GM23338 (cell line): ENCODE measurements at regions not wholly inside any gene's neighbourhood (a gene's known extent, or its start where the extent isn't known, plus 50 kb on each side); places are given as distances from the start of the nearest gene placed in this dataset.

Experiments
- ATAC-seq: fragments of 200-7000 bp; cut with Tn5 transposase; 3 replicates; pipeline ENCODE4 v1.9.1; 2020
- DNase-seq: peaks from one replicate; pipeline ENCODE4 v3.0.0-alpha.2; 2015; ENCODE audit warnings: low spot score
- H2AFZ ChIP-seq: fragments of 200-600 bp; sonication (generic); 2 replicates; pipeline ENCODE4 v1.8.0; 2016; ENCODE audit warnings: antibody characterized with exemption, mild to moderate bottlenecking, moderate library complexity
- H3F3A ChIP-seq: fragments of 200-600 bp; sonication (generic); replicated peaks from 2 replicates; pipeline ENCODE4 v1.8.0; 2017; ENCODE audit warnings: antibody characterized with exemption, mixed run types, low read depth
- H3K27ac ChIP-seq: fragments of 200-600 bp; sonication (generic); 2 replicates; pipeline ENCODE4 v1.6.1; 2016; ENCODE audit warnings: low read depth
- H3K27me3 ChIP-seq: fragments of 200-600 bp; sonication (generic); 2 replicates; pipeline ENCODE4 v1.8.0; 2016; ENCODE audit warnings: mild to moderate bottlenecking, mixed run types, moderate library complexity; ENCODE audit not compliant: insufficient read depth
- H3K36me3 ChIP-seq: fragments of 200-600 bp; sonication (generic); 2 replicates; pipeline ENCODE4 v1.8.0; 2016; ENCODE audit warnings: mild to moderate bottlenecking; ENCODE audit not compliant: insufficient read depth
- H3K4me1 ChIP-seq: fragments of 200-600 bp; sonication (generic); 2 replicates; pipeline ENCODE4 v1.8.0; 2016; ENCODE audit warnings: mild to moderate bottlenecking, moderate library complexity; ENCODE audit not compliant: insufficient read depth
- H3K4me2 ChIP-seq: fragments of 200-600 bp; sonication (generic); 2 replicates; pipeline ENCODE4 v1.7.1; 2017; ENCODE audit warnings: mixed run types
- H3K4me3 ChIP-seq: fragments of 200-600 bp; sonication (generic); 2 replicates; pipeline ENCODE4 v1.6.1; 2016; ENCODE audit warnings: mixed run types
- H3K79me2 ChIP-seq: fragments of 200-600 bp; sonication (generic); replicated peaks from 2 replicates; pipeline ENCODE4 v1.8.0; 2017; ENCODE audit warnings: mild to moderate bottlenecking; ENCODE audit not compliant: insufficient read depth
- H3K9me2 ChIP-seq: fragments of 200-600 bp; sonication (generic); 2 replicates; pipeline ENCODE4 v1.8.0; 2017; ENCODE audit not compliant: insufficient read depth
- H4K20me1 ChIP-seq: fragments of 200-600 bp; sonication (generic); replicated peaks from 2 replicates; pipeline ENCODE4 v1.8.0; 2017; ENCODE audit warnings: mild to moderate bottlenecking; ENCODE audit not compliant: insufficient read depth
- H3K27ac Mint-ChIP-seq: 2 replicates; pipeline ENCODE4 v1.8.0; 2020; ENCODE audit warnings: inconsistent platforms, mild to moderate bottlenecking, moderate library complexity, mixed read lengths
- H3K27me3 Mint-ChIP-seq: 3 replicates; pipeline ENCODE4 v1.8.0; 2022; ENCODE audit warnings: low read depth, mild to moderate bottlenecking, moderate library complexity, mixed read lengths, inconsistent platforms; ENCODE audit not compliant: insufficient read depth, poor library complexity
- H3K36me3 Mint-ChIP-seq: 3 replicates; pipeline ENCODE4 v1.8.0; 2021; ENCODE audit warnings: low read depth, mild to moderate bottlenecking, inconsistent platforms, moderate library complexity, mixed read lengths
- H3K4me1 Mint-ChIP-seq: 3 replicates; pipeline ENCODE4 v1.8.0; 2020; ENCODE audit warnings: mild to moderate bottlenecking, inconsistent platforms, mixed read lengths
- H3K4me3 Mint-ChIP-seq: 3 replicates; pipeline ENCODE4 v1.8.0; 2021; ENCODE audit warnings: moderate library complexity, mild to moderate bottlenecking, inconsistent platforms, mixed read lengths
- H3K9me3 Mint-ChIP-seq: 3 replicates; pipeline ENCODE4 v1.8.0; 2020; ENCODE audit warnings: moderate library complexity, mild to moderate bottlenecking, inconsistent platforms, mixed read lengths
- CREB1 ChIP-seq: fragments of 250-450 bp; sonication (Bioruptor Pico); IDR thresholded peaks from 2 replicates; pipeline ENCODE4 v1.5.0; 2020; ENCODE audit warnings: low read depth, mild to moderate bottlenecking, moderate library complexity
- EZH2 ChIP-seq: fragments of 200-600 bp; sonication (generic); IDR thresholded peaks from one replicate; pipeline ENCODE4 v1.8.0; 2017; ENCODE audit warnings: antibody characterized with exemption, mild to moderate bottlenecking, low read depth; ENCODE audit not compliant: unreplicated experiment
- EZH2phosphoT487 ChIP-seq: fragments of 200-600 bp; sonication (generic); IDR thresholded peaks from one replicate; pipeline ENCODE4 v1.8.1; 2018; ENCODE audit warnings: antibody characterized with exemption; ENCODE audit not compliant: unreplicated experiment
- JUNB ChIP-seq: IDR thresholded peaks from one replicate; pipeline ENCODE4 v1.6.1; 2016; ENCODE audit warnings: antibody characterized with exemption; ENCODE audit not compliant: unreplicated experiment
- NANOG ChIP-seq: IDR thresholded peaks from 2 replicates; pipeline ENCODE4 v1.6.1; 2016; ENCODE audit warnings: antibody characterized with exemption, borderline replicate concordance
- POLR2AphosphoS5 ChIP-seq: IDR thresholded peaks from 2 replicates; pipeline ENCODE4 v1.6.1; 2016; ENCODE audit warnings: antibody characterized with exemption, low read depth
- STAT1 ChIP-seq: IDR thresholded peaks from one replicate; pipeline ENCODE4 v1.6.1; 2016; ENCODE audit warnings: antibody characterized with exemption; ENCODE audit not compliant: unreplicated experiment
- ZNF114 ChIP-seq: fragments of 250-450 bp; sonication (Bioruptor Pico); IDR thresholded peaks from 2 replicates; pipeline ENCODE4 v1.5.0; 2020; ENCODE audit warnings: mild to moderate bottlenecking, moderate library complexity
- ZNF331 ChIP-seq: fragments of 250-450 bp; sonication (Bioruptor Pico); IDR thresholded peaks from 2 replicates; pipeline ENCODE4 v1.5.0; 2020; ENCODE audit warnings: low read depth, mild to moderate bottlenecking, moderate library complexity
- ZNF462 ChIP-seq: fragments of 250-450 bp; sonication (Bioruptor Pico); IDR thresholded peaks from 2 replicates; pipeline ENCODE4 v1.5.0; 2020; ENCODE audit warnings: mild to moderate bottlenecking, moderate library complexity
- TF ChIP-seq, protein P1 (sequence below), 2 experiments: fragments of 200-600 bp in 1 of 2; sonication (generic) in 1 of 2; conservative IDR thresholded peaks; 2 replicates each; pipeline versions ENCODE4 v1.5.1 to v1.6.1; 2016 to 2017; ENCODE audit warnings: antibody characterized with exemption in 2 of 2, low read depth in 2 of 2, mild to moderate bottlenecking in 2 of 2, moderate library complexity in 1 of 2
- TF ChIP-seq, protein P2 (sequence below): IDR thresholded peaks from 2 replicates; pipeline ENCODE4 v1.6.1; 2016; ENCODE audit warnings: antibody characterized with exemption
- TF ChIP-seq, protein P3 (sequence below): IDR thresholded peaks from one replicate; pipeline ENCODE4 v1.6.1; 2018; ENCODE audit warnings: antibody characterized with exemption; ENCODE audit not compliant: unreplicated experiment

- H3K27ac Mint-ChIP-seq: peak overlapping the region; percentile 61; the same call in 1 of the 2 replicates
- Histone ChIP-seq H3K9me2 (peaks cover 4% of the 10 kb centered on the region; the same call in 1 of the 2 replicates), H3K4me3 (no peak overlapping the region), H4K20me1 (no peaks in the 10 kb centered on the region), H3K36me3 (no peaks in the 10 kb centered on the region), H3K27me3 (no peaks in the 10 kb centered on the region), H2AFZ (no peak overlapping the region), H3F3A (no peaks in the 10 kb centered on the region), H3K27ac (no peak overlapping the region), H3K4me2 (no peak overlapping the region), H3K79me2 (no peaks in the 10 kb centered on the region), H3K4me1 (peaks cover 12% of the 10 kb centered on the region; the same call in 1 of the 2 replicates)
- H3K4me1 Mint-ChIP-seq: peaks cover 10% of the 10 kb centered on the region
- TF ChIP-seq, protein P1, sequence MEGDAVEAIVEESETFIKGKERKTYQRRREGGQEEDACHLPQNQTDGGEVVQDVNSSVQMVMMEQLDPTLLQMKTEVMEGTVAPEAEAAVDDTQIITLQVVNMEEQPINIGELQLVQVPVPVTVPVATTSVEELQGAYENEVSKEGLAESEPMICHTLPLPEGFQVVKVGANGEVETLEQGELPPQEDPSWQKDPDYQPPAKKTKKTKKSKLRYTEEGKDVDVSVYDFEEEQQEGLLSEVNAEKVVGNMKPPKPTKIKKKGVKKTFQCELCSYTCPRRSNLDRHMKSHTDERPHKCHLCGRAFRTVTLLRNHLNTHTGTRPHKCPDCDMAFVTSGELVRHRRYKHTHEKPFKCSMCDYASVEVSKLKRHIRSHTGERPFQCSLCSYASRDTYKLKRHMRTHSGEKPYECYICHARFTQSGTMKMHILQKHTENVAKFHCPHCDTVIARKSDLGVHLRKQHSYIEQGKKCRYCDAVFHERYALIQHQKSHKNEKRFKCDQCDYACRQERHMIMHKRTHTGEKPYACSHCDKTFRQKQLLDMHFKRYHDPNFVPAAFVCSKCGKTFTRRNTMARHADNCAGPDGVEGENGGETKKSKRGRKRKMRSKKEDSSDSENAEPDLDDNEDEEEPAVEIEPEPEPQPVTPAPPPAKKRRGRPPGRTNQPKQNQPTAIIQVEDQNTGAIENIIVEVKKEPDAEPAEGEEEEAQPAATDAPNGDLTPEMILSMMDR (conservative IDR thresholded peaks at IDR 0.05; ENCODE audit: low read depth in 2 of 2): no peak
- TF ChIP-seq, protein P2, sequence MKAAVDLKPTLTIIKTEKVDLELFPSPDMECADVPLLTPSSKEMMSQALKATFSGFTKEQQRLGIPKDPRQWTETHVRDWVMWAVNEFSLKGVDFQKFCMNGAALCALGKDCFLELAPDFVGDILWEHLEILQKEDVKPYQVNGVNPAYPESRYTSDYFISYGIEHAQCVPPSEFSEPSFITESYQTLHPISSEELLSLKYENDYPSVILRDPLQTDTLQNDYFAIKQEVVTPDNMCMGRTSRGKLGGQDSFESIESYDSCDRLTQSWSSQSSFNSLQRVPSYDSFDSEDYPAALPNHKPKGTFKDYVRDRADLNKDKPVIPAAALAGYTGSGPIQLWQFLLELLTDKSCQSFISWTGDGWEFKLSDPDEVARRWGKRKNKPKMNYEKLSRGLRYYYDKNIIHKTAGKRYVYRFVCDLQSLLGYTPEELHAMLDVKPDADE: no peak
- TF ChIP-seq POLR2AphosphoS5 (no peak), JUNB (no peak), STAT1 (no peak), ZNF331 (CRISPR knock-in tag) (no peak), EZH2 (no peak), NANOG (no peak), CREB1 (CRISPR knock-in tag) (no peak), ZNF114 (CRISPR knock-in tag) (no peak), EZH2phosphoT487 (no peak), ZNF462 (CRISPR knock-in tag) (no peak)
- TF ChIP-seq, protein P3, sequence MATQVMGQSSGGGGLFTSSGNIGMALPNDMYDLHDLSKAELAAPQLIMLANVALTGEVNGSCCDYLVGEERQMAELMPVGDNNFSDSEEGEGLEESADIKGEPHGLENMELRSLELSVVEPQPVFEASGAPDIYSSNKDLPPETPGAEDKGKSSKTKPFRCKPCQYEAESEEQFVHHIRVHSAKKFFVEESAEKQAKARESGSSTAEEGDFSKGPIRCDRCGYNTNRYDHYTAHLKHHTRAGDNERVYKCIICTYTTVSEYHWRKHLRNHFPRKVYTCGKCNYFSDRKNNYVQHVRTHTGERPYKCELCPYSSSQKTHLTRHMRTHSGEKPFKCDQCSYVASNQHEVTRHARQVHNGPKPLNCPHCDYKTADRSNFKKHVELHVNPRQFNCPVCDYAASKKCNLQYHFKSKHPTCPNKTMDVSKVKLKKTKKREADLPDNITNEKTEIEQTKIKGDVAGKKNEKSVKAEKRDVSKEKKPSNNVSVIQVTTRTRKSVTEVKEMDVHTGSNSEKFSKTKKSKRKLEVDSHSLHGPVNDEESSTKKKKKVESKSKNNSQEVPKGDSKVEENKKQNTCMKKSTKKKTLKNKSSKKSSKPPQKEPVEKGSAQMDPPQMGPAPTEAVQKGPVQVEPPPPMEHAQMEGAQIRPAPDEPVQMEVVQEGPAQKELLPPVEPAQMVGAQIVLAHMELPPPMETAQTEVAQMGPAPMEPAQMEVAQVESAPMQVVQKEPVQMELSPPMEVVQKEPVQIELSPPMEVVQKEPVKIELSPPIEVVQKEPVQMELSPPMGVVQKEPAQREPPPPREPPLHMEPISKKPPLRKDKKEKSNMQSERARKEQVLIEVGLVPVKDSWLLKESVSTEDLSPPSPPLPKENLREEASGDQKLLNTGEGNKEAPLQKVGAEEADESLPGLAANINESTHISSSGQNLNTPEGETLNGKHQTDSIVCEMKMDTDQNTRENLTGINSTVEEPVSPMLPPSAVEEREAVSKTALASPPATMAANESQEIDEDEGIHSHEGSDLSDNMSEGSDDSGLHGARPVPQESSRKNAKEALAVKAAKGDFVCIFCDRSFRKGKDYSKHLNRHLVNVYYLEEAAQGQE: no peak
- DNase-seq: no peak
- H3K27me3 Mint-ChIP-seq: no peaks in the 10 kb centered on the region
- H3K9me3 Mint-ChIP-seq: no peaks in the 10 kb centered on the region
- no peak overlapping the region for H3K4me3 Mint-ChIP-seq
- ATAC-seq: no peak
- H3K36me3 Mint-ChIP-seq: no peaks in the 10 kb centered on the region
These were observed 144.3 kb upstream of the TENT5A start for GRCh38 chr6:81896525-81897503.
